GM19351 (cell line): ENCODE measurements at regions not wholly inside any gene's neighbourhood (a gene's known extent, or its start where the extent isn't known, plus 50 kb on each side); places are given as distances from the start of the nearest gene placed in this dataset.

Source experiments
- ATAC-seq: cut with Tn5 transposase; IDR thresholded peaks from one replicate; pipeline ENCODE4 v1.9.1; 2021; ENCODE audit warnings: mild to moderate bottlenecking, moderate library complexity; ENCODE audit not compliant: unreplicated experiment

- ATAC-seq: no peak
These were observed 392.1 kb downstream of the EFNB2 start for GRCh38 chr13:106143392-106143791.

DNA sequence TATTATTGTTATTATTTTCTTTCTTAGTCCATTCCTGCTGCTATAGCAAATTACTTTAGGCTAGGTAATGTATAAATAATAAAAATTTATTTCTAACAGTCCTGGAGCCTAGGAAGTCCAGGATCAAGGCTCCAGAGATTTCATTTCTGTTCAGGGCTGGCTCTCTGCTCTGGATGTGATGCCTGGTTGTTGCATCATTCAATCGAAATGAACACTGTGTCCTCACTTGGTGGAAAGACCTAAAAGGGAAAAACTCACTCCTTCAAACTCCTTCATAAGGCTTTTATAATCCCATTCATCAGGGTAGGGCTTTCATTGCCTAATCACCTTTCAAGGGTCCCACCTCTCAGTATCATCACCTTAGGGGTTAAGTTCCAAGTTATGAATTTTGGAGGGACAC lies 395.0 kb downstream of the EFNB2 start:
- no peak for ATAC-seq

DNA sequence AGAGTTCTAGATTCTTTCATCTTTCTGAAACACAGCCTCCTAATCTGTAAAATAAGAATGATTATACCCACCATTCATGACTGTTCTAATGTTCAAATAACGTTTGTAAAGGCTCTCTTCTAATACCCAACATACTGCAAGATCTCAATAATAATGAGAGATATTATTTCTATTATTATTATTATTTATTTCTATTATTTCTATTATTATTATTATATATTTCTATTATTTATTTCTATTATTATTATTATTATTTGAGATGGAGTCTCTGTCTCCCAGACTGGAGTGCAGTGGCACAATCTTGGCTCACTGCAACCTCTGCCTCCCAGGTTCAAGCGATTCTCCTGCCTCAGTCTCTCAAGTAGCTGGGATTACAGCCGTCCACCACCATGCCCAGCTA lies 395.5 kb downstream of the EFNB2 start:
- no peak for ATAC-seq

DNA sequence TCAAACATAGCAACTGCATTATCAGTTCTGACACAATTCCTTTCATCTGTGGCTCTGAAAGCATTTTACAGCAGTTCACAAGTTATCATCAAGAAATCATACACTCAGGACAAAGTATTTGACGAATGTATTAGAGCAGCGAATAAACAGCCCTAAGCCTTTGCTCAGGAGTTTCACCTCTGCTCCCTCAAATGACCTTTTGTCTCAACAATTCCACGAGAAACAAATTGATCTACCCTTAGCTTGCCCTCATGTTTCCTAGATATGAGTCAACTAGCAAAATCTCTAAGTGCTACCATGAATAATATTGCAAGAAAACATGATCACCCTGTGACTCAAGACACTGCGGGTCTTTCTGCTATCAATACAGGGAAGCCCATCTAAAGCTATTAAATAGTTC lies 396.1 kb downstream of the EFNB2 start:
- ATAC-seq: no peak

DNA sequence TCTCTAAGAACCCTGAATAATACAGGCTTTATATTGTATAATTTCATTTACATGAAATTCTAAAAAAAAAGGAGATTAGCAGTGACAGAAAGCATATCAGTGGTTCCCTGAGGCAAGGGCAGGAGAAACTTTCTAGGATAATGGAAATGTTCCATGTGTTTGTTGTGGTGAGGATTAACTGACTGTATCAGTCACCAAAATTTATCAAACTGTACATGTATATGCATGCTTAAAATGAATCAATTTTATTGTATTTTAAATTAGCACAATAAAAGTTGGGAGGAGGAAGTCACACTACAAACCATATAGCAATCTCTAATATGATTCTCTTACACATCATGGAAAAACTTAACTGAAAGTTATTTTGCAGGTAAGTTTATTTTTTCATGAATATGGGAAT lies 396.8 kb downstream of the EFNB2 start:
- no peak for ATAC-seq

DNA sequence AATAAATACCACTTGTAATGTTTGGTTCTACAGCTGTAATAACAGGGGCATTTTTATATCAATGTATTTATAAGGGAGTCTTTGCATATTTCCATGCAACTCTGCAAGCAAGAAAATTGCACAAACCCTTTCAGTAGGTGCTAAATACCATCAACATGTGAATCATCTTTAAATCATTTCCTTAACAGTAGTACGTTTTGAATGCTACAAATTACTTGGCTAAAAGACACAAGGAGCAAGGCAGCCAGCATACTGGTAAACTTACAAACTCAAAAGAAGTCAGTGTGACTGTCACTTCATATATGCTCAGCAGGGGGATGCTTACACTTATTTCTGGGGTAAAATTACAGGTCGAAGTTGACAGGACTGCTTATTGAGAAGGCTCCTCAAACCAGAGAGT lies 402.4 kb downstream of the EFNB2 start:
- ATAC-seq: no peak

- no peak for ATAC-seq
These were observed 403.2 kb downstream of the EFNB2 start for GRCh38 chr13:106132216-106132615.

DNA sequence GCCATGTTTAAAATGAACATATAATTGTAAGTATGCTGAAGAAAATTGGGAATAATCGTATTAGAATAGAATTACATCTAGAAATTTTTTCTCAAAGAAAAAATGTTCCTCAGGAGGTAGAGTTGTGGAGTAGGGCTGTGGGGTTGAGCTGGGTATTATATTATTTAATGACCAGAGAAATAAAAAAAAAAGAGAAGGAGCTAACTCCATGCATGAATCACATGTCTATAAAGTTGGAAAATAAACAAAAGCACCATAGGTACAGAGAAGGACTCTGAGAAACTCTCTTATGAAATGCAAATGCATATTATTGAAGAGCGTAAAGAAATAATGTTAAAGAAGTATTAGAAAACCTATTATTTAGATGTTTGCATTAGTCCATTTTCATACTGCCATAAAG lies 405.5 kb downstream of the EFNB2 start:
- no peak for ATAC-seq

GRCh38 chr13:106129273-106129672 lies 406.2 kb downstream of the EFNB2 start:
- no peak for ATAC-seq

DNA sequence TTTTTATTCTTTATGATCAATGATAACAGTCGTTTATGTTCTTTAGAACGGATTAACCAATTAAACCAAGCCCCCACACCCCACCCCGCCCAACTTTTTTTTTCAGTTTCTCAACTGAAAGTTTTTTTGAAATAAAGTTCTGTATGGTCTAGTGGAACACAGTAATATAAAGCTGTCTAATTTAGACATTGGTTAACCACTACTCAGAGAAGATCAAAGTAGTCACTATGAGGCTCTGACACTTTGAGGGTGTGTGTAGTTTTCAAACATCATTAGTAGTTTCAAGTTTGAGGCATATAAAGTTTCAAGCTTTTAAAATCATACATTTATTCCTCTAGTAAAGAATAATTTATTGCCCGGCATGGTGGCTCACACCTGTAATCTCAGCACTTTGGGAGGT lies 413.2 kb downstream of the EFNB2 start:
- ATAC-seq: no peak

DNA sequence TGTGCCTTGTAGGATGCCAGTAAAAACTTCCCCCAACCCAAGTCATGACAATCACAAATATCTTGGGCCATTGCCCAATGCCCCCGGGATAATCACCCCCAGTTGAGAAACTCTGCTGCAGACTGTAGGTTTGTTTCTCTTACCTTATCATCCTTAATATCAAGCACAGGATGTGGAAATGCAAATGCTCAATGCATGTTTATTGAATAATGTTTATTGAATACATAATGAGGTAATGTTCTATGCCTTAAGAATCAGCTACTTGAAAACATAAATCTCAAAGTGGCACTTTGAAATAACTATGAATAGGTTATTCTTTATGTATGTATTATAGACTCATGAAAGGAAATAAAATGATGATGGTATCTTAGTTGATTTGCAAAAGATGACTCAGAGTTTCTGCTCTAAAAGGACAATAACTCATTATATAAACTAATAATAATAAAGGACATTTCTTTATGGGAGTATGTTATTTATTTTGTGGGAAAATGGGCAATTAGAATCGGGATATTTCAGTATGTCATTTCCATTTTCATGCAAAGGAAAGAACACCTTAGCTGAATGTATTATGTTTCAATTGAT lies 414.2 kb downstream of the EFNB2 start:
- no peak for ATAC-seq

DNA sequence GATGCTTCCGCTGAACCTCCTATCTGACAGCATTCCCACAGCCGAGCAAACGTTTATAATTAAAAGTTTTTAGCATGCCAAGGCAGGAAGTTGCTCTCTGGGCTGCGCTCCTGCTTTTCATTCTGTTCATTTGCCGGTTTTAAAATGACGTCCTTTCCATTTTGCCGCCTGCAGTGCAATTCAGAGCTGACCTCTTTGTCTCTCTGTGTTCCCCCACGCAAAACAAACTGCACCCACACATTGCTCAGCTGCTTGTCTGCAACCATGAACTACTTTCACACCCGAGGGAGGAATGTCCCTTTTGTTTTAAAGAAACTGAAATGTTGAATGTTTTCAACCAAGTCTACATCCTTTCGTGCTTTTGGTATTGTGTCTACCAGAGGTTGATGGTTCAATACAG lies 416.5 kb downstream of the EFNB2 start:
- ATAC-seq: no peak

- no peak for ATAC-seq
These were observed 417.4 kb downstream of the EFNB2 start for GRCh38 chr13:106118050-106118449.

DNA sequence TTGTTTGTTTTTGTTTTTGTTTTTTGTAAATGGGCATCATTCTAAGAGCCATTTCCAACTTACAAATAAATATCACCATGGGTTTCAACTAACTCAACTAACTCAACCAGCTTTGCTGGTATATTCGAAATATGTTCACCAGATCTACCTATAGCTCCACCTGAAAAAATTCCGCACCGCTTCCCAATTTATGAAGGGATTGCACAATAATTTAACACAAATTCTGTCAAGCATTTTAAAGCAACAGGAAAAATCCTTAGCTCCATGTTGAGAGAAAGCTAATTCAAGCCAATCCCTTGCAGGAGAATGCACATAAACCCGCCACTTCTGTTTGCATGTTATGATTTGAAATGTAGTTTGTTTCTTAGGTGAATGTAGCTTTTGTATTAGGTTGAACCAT lies 417.8 kb downstream of the EFNB2 start:
- ATAC-seq: no peak

DNA sequence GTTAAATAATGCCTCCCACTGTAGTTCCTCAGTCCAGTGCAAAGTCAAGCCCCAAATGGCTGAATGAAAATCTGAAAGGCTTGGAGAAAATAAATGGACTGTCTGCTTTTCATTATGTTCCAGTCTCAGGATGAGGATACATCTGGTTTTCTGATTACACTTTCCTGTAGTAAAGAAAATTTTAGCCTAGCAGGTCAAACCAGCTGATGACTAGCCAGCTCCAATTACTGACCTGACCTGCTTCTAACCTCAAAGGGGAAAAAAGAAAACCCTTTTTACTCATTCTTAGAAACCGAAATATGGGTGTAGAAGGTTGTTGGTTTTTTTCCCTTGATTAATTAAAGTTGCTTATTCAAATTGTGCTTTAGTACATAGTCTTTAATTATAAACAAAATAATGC lies 418.4 kb downstream of the EFNB2 start:
- no peak for ATAC-seq

DNA sequence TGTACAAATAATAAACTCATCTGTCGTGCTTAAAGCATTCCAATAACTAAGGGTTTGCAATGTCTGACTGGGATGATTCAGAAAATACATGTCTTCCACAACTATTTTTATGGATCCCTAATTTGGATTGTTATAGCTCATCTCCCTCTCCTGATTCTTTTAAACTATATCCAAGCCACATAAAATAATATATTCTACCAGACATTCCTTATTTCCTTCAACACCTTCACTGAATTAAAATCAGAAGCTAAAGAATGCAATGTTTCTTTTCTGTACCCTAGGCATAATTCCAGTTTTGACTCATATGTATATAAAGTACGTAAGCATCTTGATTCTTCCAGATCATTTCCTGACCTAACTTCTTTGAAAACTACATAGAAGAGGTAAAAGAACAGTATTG lies 420.4 kb downstream of the EFNB2 start:
- ATAC-seq: no peak

GRCh38 chr13:106113796-106114195 lies 421.7 kb downstream of the EFNB2 start:
- no peak for ATAC-seq

GRCh38 chr13:106112191-106112590 lies 423.3 kb downstream of the EFNB2 start:
- ATAC-seq: no peak

GRCh38 chr13:106110241-106110855 lies 425.1 kb downstream of the EFNB2 start:
- ATAC-seq: no peak

DNA sequence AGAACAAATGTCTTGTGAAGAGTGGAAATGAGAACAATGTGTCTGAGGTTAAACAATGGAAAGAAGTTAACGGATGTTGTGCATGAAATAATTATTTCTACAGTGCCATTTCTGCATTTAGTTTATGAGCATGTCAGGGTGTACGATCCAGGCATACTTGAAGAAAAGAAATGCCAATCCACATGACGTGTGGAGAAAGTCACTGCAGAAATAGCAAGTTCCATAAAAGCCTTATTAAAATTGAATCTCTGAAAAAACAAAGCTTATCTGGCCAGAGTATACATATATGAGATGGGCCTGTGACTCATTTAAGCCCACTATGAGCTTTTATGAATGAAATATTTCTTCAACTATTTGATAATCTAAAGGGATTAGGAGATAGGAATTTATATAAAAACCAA lies 426.1 kb downstream of the EFNB2 start:
- ATAC-seq: no peak

GRCh38 chr13:106108346-106108745 lies 427.1 kb downstream of the EFNB2 start:
- no peak for ATAC-seq

DNA sequence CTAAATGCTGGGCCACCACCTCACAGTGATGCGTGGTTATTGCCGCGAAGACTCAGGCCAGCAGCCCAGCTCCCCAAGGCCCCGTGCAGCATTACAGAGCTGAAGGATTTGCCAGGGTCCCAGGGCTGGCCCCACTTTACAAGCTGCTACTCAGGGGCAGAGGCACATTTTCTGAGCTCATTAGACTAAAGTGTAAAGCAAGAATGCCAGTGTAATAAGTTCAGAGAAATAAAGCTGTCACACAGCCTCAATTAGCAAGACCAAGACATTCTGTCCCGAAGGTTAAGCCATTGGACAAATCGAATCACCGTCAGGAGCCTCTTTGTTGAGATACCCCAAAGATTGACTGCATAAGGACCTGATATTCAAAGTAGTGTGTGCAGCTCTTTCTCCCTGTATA lies 428.4 kb downstream of the EFNB2 start:
- ATAC-seq: no peak

DNA sequence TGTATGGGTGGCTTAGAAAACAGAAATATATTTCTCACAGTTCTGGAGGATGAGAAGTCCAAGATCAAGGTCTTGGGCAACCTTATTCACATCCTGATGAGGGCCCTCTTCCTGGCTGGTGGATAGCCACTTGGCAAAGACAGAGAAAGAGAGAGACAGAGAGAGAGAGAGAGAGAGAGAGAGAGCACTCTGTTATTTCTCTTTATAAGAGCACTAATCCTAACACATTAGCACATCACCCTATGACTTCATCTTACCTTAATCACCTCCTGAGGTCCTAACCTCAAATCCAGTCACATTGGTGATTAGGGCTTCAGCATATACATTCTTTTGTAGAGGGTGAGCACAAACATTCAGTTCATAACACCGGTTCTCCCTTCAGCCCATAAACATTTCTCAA lies 430.3 kb downstream of the EFNB2 start:
- ATAC-seq: no peak
